Liver (tissue), 3 donors: ENCODE measurements at regions not wholly inside any gene's neighbourhood (a gene's known extent, or its start where the extent isn't known, plus 50 kb on each side); places are given as distances from the start of the nearest gene placed in this dataset.

Experiments
- RAD21 ChIP-seq, 2 donors: IDR thresholded peaks; 2 replicates each; pipeline ENCODE4 v1.6.1; 2016; ENCODE audit warnings: antibody characterized with exemption in 2 of 2, mild to moderate bottlenecking in 2 of 2
- YY1 ChIP-seq: IDR thresholded peaks from 2 replicates; pipeline ENCODE4 v1.6.1; 2016; ENCODE audit warnings: antibody characterized with exemption, mild to moderate bottlenecking
- TF ChIP-seq, protein P1 (sequence below): fragments of 150-350 bp; IDR thresholded peaks from 2 replicates; pipeline ENCODE4 v1.5.1; 2017; ENCODE audit warnings: improper control_type of control experiment, low read depth, low read length; ENCODE audit not compliant: missing input control
- donor health status: healthy.
- donor health status: healthy.

DNA sequence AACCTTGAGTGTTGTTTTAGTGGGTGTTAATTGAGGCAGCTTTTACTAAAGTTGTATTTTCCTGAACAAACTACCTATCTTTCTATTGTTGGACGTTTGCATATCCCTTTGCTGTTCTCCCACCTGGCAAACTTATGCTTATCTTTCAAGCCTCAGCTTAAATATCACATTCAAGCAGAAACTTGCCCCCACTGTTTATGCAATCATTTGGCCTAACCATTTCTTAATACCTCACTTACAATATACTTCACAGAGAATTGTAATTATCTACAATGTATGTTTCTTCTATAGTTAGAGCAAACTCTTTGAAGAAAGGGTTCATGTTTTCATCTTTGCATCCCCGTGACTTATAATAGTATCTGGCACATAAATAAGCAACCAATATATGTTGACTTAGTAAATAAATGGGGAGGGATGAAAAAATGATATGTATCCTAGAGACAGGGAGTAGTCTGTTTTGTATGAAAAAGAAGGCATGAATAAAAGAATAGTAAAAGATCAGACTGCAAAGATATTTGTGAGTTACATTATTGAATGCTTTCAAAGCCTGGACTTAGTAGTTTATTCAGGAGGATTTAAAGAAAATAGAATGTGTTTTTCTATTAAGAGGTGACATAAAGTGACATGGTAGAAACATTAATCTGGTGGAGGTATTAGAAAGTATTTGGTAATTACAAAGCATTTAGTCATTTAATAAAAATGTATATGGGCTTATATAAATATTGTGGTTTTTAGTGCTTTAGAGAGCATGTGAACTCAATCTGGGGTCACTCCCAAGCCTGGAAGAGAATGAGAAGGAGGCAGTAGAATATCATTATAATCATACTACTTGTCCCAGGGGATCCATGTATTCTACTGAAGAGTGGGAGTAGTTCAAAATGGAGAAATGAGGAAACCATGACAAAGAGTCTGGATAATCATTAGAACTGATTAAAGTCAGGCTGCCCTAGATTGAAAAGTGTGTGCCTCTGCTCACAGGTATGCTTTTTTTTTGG lies 60.0 kb upstream of the DCBLD2 start:
- TF ChIP-seq YY1 (no peak), RAD21 (IDR thresholded peaks at IDR 0.05) (no peak)
- TF ChIP-seq, protein P1, sequence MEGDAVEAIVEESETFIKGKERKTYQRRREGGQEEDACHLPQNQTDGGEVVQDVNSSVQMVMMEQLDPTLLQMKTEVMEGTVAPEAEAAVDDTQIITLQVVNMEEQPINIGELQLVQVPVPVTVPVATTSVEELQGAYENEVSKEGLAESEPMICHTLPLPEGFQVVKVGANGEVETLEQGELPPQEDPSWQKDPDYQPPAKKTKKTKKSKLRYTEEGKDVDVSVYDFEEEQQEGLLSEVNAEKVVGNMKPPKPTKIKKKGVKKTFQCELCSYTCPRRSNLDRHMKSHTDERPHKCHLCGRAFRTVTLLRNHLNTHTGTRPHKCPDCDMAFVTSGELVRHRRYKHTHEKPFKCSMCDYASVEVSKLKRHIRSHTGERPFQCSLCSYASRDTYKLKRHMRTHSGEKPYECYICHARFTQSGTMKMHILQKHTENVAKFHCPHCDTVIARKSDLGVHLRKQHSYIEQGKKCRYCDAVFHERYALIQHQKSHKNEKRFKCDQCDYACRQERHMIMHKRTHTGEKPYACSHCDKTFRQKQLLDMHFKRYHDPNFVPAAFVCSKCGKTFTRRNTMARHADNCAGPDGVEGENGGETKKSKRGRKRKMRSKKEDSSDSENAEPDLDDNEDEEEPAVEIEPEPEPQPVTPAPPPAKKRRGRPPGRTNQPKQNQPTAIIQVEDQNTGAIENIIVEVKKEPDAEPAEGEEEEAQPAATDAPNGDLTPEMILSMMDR = no peak
